ENCODE measurements at regions not wholly inside any gene's neighbourhood (a gene's known extent, or its start where the extent isn't known, plus 50 kb on each side); places are given as distances from the start of the nearest gene placed in this dataset.

GRCh38 chr1:219834314-219834917 is 93.9 kb downstream of the SLC30A10 start:
- Histone ChIP-seq H3K9me3 (replicated peaks; ENCODE audit: control insufficient read depth, insufficient read depth, low read length) (no peaks in the 10 kb centered on the region), H2AFZ (ENCODE audit: control insufficient read depth, low read depth, low read length) (no peak overlapping the region), H3K4me1 (ENCODE audit: control insufficient read depth, insufficient read depth, low read length) (no peaks in the 10 kb centered on the region), H3K27me3 (replicated peaks in 1 of 2; ENCODE audit: control insufficient read depth in 2 of 2, insufficient read depth in 2 of 2, low read length in 1 of 2) (no peaks in the 10 kb centered on the region), H3K27ac (ENCODE audit: control insufficient read depth, insufficient read depth) (no peak overlapping the region), H3K36me3 (ENCODE audit: control insufficient read depth in 2 of 2, insufficient read depth in 2 of 2, low read length in 1 of 2) (no peaks in the 10 kb centered on the region), H3K4me2 (ENCODE audit: control insufficient read depth, insufficient read depth) (no peak overlapping the region), H3K79me2 (ENCODE audit: control insufficient read depth, insufficient read depth, low read length) (no peaks in the 10 kb centered on the region), H3K9ac (ENCODE audit: control insufficient read depth, insufficient read depth, low read length) (no peak overlapping the region), H3K4me3 (no peak overlapping the region), H4K20me1 (ENCODE audit: control insufficient read depth, insufficient read depth) (no peaks in the 10 kb centered on the region)
- no peak for TF ChIP-seq SPI1 (IDR thresholded peaks at IDR 0.05; ENCODE audit: borderline replicate concordance, insufficient read depth, low read depth, low read length)
- TF ChIP-seq MXI1 (IDR thresholded peaks at IDR 0.05; ENCODE audit: low read depth, low read length), result no peak
- no peak for TF ChIP-seq ASH2L (IDR thresholded peaks at IDR 0.05; ENCODE audit: borderline replicate concordance, low read depth)
- TF ChIP-seq ZNF687 (IDR thresholded peaks at IDR 0.05), result no peak
- TF ChIP-seq ZNF207 (IDR thresholded peaks at IDR 0.05; ENCODE audit: borderline replicate concordance), result no peak
- no peak for TF ChIP-seq POLR2AphosphoS5 (IDR thresholded peaks at IDR 0.05; ENCODE audit: low read length)
- no peak for TF ChIP-seq POLR2AphosphoS2 (IDR thresholded peaks at IDR 0.05; ENCODE audit: low read depth, low read length)
- no peak for TF ChIP-seq BMI1 (IDR thresholded peaks at IDR 0.05; ENCODE audit: borderline replicate concordance)
- TF ChIP-seq NRF1 (conservative IDR thresholded peaks at IDR 0.05; ENCODE audit: low read depth, low read length), result no peak
- no peak for TF ChIP-seq KLF5 (IDR thresholded peaks at IDR 0.05; ENCODE audit: partially characterized antibody)
- TF ChIP-seq USF2 (IDR thresholded peaks at IDR 0.05; ENCODE audit: borderline replicate concordance, low read depth, low read length), result no peak
- TF ChIP-seq CBX3 (IDR thresholded peaks at IDR 0.05; ENCODE audit: borderline replicate concordance, low read depth), result no peak
- TF ChIP-seq TBL1XR1 (IDR thresholded peaks at IDR 0.05; ENCODE audit: low read depth, low read length), result no peak
- no peak for TF ChIP-seq ZBTB40 (IDR thresholded peaks at IDR 0.05; ENCODE audit: borderline replicate concordance)
- TF ChIP-seq MAX (IDR thresholded peaks at IDR 0.05; ENCODE audit: low read depth, low read length), result no peak
- SMC1A ChIA-PET (ENCODE audit: uncharacterized antibody, unreplicated experiment), result no interaction called here
- POLR2A ChIA-PET, result no interaction called here
- intact Hi-C loops (cut with micrococcal nuclease; ENCODE audit: unreplicated experiment), result loop anchor here (10.0 kb wide), 1 partner anchor 340 kb away; no protein-coding TSS in a partner anchor
- RAD21 ChIA-PET (ENCODE audit: unreplicated experiment), result no interaction called here
- ATAC-seq, result no peak
- in situ Hi-C loops (cut with MboI), result no loop called here
- BruUV-seq (replicated peaks), result no TSS peak
- FAIRE-seq, result no peak
- CTCF ChIA-PET, result interaction anchor here (0.6 kb wide), 1 partner anchor 1043 kb away, joined by 3 read pairs; no protein-coding TSS in a partner anchor
- WGBS (ENCODE audit: insufficient coverage, insufficient replicate concordance, low lambda C conversion rate, missing lambda C conversion rate), result 9% methylated on average over 8 of the region's 8 CpGs
- no peak for DNase-seq (ENCODE audit: low read depth, low spot score)

Data from GM12878 (cell line).